Body of pancreas (tissue), 4 donors: ENCODE measurements at regions not wholly inside any gene's neighbourhood (a gene's known extent, or its start where the extent isn't known, plus 50 kb on each side); places are given as distances from the start of the nearest gene placed in this dataset.

Experiments
- POLR2A ChIP-seq, 3 donors: fragments of 450-650 bp; IDR thresholded peaks; one replicate each; pipeline ENCODE4 v1.6.1; 2016; ENCODE audit warnings: antibody characterized with exemption in 3 of 3, mild to moderate bottlenecking in 2 of 3
- TF ChIP-seq, protein P1 (sequence below), 7 experiments: fragments of 450-650 bp in 4 of 7; fragments of 200-600 bp in 3 of 7; sonication (generic) in 3 of 7; IDR thresholded peaks; one replicate each; pipeline ENCODE4 v1.5.1; 2016 to 2019; ENCODE audit warnings: antibody characterized with exemption in 7 of 7

DNA sequence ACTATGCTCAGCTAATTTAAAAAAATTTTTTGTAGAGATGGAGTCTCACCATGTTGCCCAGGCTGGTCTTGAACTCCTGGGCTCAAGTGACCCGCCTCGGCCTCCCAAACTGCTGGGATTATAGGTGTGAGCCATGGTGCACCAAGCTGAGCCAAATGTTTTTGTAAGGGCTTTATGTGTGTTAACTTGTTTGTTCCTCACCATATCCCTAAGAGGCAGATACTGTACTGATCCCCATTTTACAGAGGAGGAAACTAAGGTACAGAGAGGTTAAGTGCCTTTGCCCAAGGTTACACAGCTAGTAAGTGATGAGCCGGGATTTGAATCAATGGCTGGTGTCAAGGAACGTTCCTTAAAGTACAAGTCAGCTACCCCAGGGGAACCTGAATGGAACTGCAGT, 85.3 kb upstream of the KLF7 start:
- no peak for TF ChIP-seq POLR2A (IDR thresholded peaks at IDR 0.05)
- TF ChIP-seq, protein P1, sequence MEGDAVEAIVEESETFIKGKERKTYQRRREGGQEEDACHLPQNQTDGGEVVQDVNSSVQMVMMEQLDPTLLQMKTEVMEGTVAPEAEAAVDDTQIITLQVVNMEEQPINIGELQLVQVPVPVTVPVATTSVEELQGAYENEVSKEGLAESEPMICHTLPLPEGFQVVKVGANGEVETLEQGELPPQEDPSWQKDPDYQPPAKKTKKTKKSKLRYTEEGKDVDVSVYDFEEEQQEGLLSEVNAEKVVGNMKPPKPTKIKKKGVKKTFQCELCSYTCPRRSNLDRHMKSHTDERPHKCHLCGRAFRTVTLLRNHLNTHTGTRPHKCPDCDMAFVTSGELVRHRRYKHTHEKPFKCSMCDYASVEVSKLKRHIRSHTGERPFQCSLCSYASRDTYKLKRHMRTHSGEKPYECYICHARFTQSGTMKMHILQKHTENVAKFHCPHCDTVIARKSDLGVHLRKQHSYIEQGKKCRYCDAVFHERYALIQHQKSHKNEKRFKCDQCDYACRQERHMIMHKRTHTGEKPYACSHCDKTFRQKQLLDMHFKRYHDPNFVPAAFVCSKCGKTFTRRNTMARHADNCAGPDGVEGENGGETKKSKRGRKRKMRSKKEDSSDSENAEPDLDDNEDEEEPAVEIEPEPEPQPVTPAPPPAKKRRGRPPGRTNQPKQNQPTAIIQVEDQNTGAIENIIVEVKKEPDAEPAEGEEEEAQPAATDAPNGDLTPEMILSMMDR (IDR thresholded peaks at IDR 0.05), result no peak
